SH-SY5Y (cell line): ENCODE measurements at regions not wholly inside any gene's neighbourhood (a gene's known extent, or its start where the extent isn't known, plus 50 kb on each side); places are given as distances from the start of the nearest gene placed in this dataset.

Source experiments
- GATA2 ChIP-seq: IDR thresholded peaks from 2 replicates; pipeline ENCODE4 v1.6.1; 2011; ENCODE audit warnings: mild to moderate bottlenecking, low read depth, low read length
- GATA3 ChIP-seq: IDR thresholded peaks from 2 replicates; pipeline ENCODE4 v1.6.1; 2011; ENCODE audit warnings: low read depth, mild to moderate bottlenecking, low read length, moderate library complexity

DNA sequence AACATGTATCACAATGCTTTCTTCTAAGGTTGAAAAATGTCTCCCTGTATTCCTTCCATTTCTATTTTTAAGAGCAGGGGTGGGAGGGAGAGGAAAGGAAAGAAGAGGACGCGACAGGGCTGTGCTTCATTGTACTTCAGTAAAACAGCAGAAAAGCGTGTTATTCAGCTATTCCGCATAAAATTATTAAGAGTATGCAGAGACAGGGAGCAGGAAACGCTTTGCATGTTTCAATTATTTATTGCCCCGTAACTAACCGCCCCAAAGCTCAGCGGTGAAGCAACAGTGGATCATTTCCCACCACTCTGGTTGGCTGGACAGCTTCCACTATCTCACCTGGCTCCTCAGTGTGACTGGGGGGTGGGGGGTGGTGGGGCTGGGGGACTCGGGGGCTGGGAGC, 188.9 kb downstream of the TTLL2 start:
- TF ChIP-seq GATA2 (no peak), GATA3 (no peak)
